GM12873 (cell line): ENCODE measurements at regions not wholly inside any gene's neighbourhood (a gene's known extent, or its start where the extent isn't known, plus 50 kb on each side); places are given as distances from the start of the nearest gene placed in this dataset.

Source experiments
- TF ChIP-seq, protein P1 (sequence below): IDR thresholded peaks from 2 replicates; pipeline ENCODE4 v1.5.1; 2012; ENCODE audit warnings: low read depth, mild to moderate bottlenecking, moderate library complexity, low read length, control low read depth; ENCODE audit not compliant: insufficient read depth; ENCODE audit errors: missing control alignments

- TF ChIP-seq, protein P1, sequence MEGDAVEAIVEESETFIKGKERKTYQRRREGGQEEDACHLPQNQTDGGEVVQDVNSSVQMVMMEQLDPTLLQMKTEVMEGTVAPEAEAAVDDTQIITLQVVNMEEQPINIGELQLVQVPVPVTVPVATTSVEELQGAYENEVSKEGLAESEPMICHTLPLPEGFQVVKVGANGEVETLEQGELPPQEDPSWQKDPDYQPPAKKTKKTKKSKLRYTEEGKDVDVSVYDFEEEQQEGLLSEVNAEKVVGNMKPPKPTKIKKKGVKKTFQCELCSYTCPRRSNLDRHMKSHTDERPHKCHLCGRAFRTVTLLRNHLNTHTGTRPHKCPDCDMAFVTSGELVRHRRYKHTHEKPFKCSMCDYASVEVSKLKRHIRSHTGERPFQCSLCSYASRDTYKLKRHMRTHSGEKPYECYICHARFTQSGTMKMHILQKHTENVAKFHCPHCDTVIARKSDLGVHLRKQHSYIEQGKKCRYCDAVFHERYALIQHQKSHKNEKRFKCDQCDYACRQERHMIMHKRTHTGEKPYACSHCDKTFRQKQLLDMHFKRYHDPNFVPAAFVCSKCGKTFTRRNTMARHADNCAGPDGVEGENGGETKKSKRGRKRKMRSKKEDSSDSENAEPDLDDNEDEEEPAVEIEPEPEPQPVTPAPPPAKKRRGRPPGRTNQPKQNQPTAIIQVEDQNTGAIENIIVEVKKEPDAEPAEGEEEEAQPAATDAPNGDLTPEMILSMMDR = no peak
Measured at GRCh38 chr7:28328822-28329660, 83.3 kb upstream of the CREB5 start.

DNA sequence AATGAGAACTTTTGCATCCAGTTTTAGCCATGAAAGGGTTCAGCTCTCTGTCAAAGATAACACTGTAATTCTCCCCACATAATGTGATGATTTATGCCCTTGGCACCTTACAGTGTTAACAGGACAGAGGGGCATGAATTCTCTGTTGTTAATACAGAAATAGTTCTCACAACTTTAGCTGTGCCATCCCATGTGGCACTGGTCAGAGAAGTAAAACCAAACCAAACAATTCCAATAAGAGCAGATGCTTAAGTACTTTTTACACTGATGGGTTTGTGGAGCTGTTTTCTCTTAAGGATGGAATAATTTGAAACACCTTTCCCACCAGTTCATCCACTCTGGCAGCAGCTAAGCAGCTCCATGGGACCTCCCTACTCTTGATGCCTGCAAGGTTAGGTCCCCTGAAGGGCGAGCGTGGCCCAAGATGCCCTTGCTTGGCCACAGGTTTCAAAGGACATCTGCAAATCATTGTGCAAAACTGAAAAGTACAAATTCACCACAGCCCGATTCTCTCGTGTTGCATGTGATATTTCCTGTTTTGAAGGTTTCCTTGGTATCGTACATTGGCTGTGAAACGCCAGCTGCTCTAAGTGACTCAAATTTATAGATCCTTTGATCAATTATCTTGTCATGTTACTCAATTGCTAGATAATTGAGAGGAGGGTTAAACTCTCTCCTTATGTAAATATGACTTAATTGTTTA, 82.5 kb upstream of the CREB5 start:
- TF ChIP-seq, protein P1 = no peak

DNA sequence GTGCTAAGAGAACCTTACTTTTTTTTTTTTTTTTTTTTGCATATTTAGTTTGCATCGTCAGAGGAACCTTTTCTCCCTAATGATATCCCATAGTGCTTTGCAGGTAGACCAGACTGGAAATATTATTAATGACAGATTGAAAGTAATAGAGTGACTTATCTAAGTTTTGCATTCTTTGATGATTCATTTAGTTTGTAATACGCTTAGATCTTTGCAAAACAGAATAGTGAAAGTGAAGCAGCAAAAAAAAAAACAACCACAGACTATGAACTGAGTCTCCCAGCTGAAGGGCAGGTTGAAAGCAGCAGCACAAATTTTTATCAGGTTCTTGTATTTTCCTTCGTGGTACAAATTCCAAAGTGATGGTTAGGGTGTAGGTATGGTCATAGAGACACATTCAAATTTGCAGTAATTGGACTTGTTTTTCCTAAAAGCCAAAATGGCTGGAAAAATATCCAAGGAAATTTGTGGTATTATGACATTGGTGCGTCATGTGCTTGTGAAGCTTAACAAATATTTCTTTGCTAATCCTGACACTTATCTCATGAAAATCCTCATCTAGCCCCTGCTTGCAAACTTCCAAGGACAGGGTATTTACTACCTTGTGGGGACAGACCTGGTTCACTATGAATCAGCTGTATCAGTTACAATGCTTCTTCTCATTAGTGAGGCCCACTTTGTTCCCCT, 81.8 kb upstream of the CREB5 start:
- TF ChIP-seq, protein P1 = no peak

GRCh38 chr7:28332046-28332445, 80.3 kb upstream of the CREB5 start:
- TF ChIP-seq, protein P1 = no peak

DNA sequence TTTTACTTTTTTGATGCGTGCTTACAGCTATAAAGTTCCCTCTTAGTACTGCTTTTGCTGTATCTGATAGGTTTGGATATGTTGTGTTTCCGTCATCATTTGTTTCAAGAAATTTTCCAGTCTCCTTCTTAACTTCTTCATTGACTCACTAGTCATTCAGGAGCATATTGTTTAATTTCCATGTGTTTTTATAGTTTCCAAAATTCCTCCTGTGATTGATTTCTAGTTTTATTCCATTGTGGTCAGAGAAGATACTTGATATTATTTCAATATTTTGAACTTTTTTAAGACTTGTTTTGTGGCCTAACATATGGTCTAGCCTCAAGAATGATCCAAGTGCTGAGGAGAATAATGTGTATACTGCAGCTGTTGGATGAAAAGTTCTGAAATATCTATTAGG, 75.5 kb upstream of the CREB5 start:
- TF ChIP-seq, protein P1 = no peak

DNA sequence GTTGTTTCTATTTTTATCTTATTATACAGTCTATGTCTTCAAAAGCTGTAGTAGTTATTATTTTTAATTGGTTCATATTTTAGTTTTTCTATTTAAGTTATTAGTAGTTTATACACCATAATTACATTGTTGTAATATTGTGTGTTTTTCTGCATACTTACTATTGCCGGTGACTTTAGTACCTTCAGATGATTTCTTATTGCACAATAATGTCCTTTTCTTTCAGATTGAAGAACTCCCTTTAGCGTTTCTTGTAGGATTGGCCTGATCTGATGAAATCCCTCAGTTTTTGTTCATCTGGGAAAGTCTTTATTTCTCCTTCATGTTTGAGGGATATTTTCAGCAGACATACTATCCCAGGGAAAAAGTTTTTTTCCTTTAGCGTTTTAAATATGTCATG, 74.3 kb upstream of the CREB5 start:
- TF ChIP-seq, protein P1 = no peak

DNA sequence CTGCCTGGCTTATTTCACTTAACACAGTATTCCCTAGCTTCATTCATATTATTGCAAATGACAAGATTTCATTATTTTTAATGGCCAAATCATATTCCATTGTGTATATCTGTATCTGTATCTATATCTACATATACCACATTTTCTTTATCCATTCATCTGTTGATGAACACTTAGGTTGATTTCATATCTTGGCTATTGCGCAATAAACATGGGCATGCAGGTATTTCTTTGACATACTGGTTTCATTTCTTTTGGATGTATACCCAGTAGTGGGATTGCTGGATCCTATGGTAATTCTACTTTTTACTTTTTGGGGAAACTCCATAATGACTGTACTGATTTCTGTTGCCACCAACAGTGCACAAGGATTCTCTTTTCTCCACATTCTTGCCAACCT, 68.9 kb upstream of the CREB5 start:
- TF ChIP-seq, protein P1 = no peak
